Ureter (tissue), 1 donor: ENCODE measurements at regions not wholly inside any gene's neighbourhood (a gene's known extent, or its start where the extent isn't known, plus 50 kb on each side); places are given as distances from the start of the nearest gene placed in this dataset.
"Not testable (repeated sequence)": the region's sequence is repeated elsewhere in the genome, so short reads cannot be mapped to it uniquely, and the experiment has no call there.

ENCODE experiments used
- DNase-seq: peaks from one replicate; pipeline ENCODE4 v3.0.0-alpha.2; 2020; ENCODE audit warnings: low spot score
- donor health status: DM: yes; HTN: yes; CAD: no.

GRCh38 chr7:9919-10318 lies 182.5 kb upstream of the FAM20C start:
- DNase-seq, result peak; percentile 14

- peak; percentile 18 for DNase-seq
Measured at GRCh38 chr7:32565-33280, 159.6 kb upstream of the FAM20C start.

GRCh38 chr7:35121-35541 lies 157.2 kb upstream of the FAM20C start:
- DNase-seq, result peak; percentile 32

- not testable (repeated sequence) for DNase-seq
Measured at GRCh38 chr7:36539-36938, 155.8 kb upstream of the FAM20C start.

GRCh38 chr7:37656-38055 lies 154.7 kb upstream of the FAM20C start:
- DNase-seq, result not testable (repeated sequence)

GRCh38 chr7:38444-38843 lies 153.9 kb upstream of the FAM20C start:
- DNase-seq, result not testable (repeated sequence)

GRCh38 chr7:39984-40740 lies 152.2 kb upstream of the FAM20C start:
- DNase-seq, result peak; percentile 45

- peak; percentile 34 for DNase-seq
Measured at GRCh38 chr7:40799-41750, 151.3 kb upstream of the FAM20C start.

- DNase-seq, result peak; percentile 29
Measured at GRCh38 chr7:41917-42565, 150.3 kb upstream of the FAM20C start.

GRCh38 chr7:43791-44540 lies 148.4 kb upstream of the FAM20C start:
- DNase-seq, result peak; percentile 31

GRCh38 chr7:44541-44896 lies 147.9 kb upstream of the FAM20C start:
- DNase-seq, result peak; percentile 23

GRCh38 chr7:45106-46090 lies 147.0 kb upstream of the FAM20C start:
- peak; percentile 32 for DNase-seq

GRCh38 chr7:46123-46829 lies 146.1 kb upstream of the FAM20C start:
- peak; percentile 17 for DNase-seq

GRCh38 chr7:46830-47140 lies 145.6 kb upstream of the FAM20C start:
- peak; percentile 34 for DNase-seq

- peak; percentile 28 for DNase-seq
Measured at GRCh38 chr7:51456-52068, 140.8 kb upstream of the FAM20C start.

GRCh38 chr7:52100-52499 lies 140.3 kb upstream of the FAM20C start:
- no peak for DNase-seq

- DNase-seq, result peak; percentile 18
Measured at GRCh38 chr7:53531-53930, 138.8 kb upstream of the FAM20C start.

GRCh38 chr7:54615-55014 lies 137.8 kb upstream of the FAM20C start:
- DNase-seq, result peak; percentile 20
